GM12892 (cell line): ENCODE measurements at regions not wholly inside any gene's neighbourhood (a gene's known extent, or its start where the extent isn't known, plus 50 kb on each side); places are given as distances from the start of the nearest gene placed in this dataset.

ENCODE experiments used
- POLR2A ChIP-seq: IDR thresholded peaks from 2 replicates; pipeline ENCODE4 v1.6.1; 2011; ENCODE audit warnings: low read depth, low read length, control low read depth
- POLR2AphosphoS5 ChIP-seq: IDR thresholded peaks from 2 replicates; pipeline ENCODE4 v1.6.1; 2011; ENCODE audit warnings: low read depth, low read length, control low read depth
- TAF1 ChIP-seq: IDR thresholded peaks from 2 replicates; pipeline ENCODE4 v1.6.1; 2011; ENCODE audit warnings: low read depth, mild to moderate bottlenecking, control low read depth, low read length, borderline replicate concordance

GRCh38 chrX:3960952-3961351 lies 247.5 kb upstream of the PRKX start:
- TF ChIP-seq POLR2A, result no peak
- no peak for TF ChIP-seq POLR2AphosphoS5
- no peak for TF ChIP-seq TAF1
